Heart right ventricle (tissue), 16 donors: ENCODE measurements at regions not wholly inside any gene's neighbourhood (a gene's known extent, or its start where the extent isn't known, plus 50 kb on each side); places are given as distances from the start of the nearest gene placed in this dataset.

Experiments
- ATAC-seq, 8 donors: fragments of 200-7000 bp; cut with Tn5 transposase; one replicate each; pipeline ENCODE4 v1.9.1; 2020; ENCODE audit warnings: mild to moderate bottlenecking in 8 of 8, moderate library complexity in 8 of 8, moderate number of reproducible peaks in 1 of 8
- DNase-seq, 2 donors: peaks; one replicate each; pipeline ENCODE4 v3.0.0-alpha.2; 2020
- H3K27ac ChIP-seq, 10 donors: fragments of 200-600 bp; sonication (generic) in 2 of 10; one replicate each; pipeline versions ENCODE4 v1.5.0 to v1.8.0; 2020 to 2022; ENCODE audit warnings: mild to moderate bottlenecking in 3 of 10
- H3K27me3 ChIP-seq, 7 donors: fragments of 200-600 bp; one replicate each; pipeline ENCODE4 v1.8.0; 2021 to 2022; ENCODE audit warnings: mild to moderate bottlenecking in 2 of 7
- H3K36me3 ChIP-seq, 9 donors: fragments of 200-600 bp; sonication (generic) in 1 of 9; one replicate each; pipeline versions ENCODE4 v1.5.0 to v1.8.0; 2020 to 2022; ENCODE audit warnings: mild to moderate bottlenecking in 2 of 9
- H3K4me1 ChIP-seq, 9 donors: fragments of 200-600 bp; sonication (generic) in 1 of 9; one replicate each; pipeline versions ENCODE4 v1.5.0 to v1.8.0; 2020 to 2022; ENCODE audit warnings: mild to moderate bottlenecking in 4 of 9
- H3K4me3 ChIP-seq, 10 donors: fragments of 200-600 bp; sonication (generic) in 2 of 10; one replicate each; pipeline versions ENCODE4 v1.5.0 to v1.8.0; 2020 to 2022; ENCODE audit warnings: mild to moderate bottlenecking in 7 of 10, moderate library complexity in 2 of 10
- H3K9me3 ChIP-seq, 11 donors: fragments of 200-600 bp in 10 of 11; sonication (generic) in 2 of 11; one replicate each; pipeline versions ENCODE4 v1.5.0 to v1.8.0; 2013 to 2022; ENCODE audit warnings: mild to moderate bottlenecking in 2 of 11, control low read depth in 1 of 11, moderate library complexity in 1 of 11
- WGBS, 2 donors: extraction: QIAGEN DNeasy Blood & Tissue Kit; methylation state at CpG; one replicate each; pipeline ENCODE4 v1.1.7; 2013; ENCODE audit warnings: inconsistent platforms in 1 of 2; 5-methylcytosine and 5-hydroxymethylcytosine counted together
- intact Hi-C, 10 donors: fragments of 100-400 bp; cut with DNase I; formaldehyde crosslinking; loops; one replicate each; pipeline versions ENCODE4 v1.11.1 to v1.14.2; 2022
- TF ChIP-seq, protein P1 (sequence below), 9 donors: fragments of 200-600 bp; sonication (generic) in 2 of 9; IDR thresholded peaks; one replicate each; pipeline versions ENCODE4 v1.5.0 to v1.8.0; 2021 to 2022; ENCODE audit warnings: antibody characterized with exemption in 9 of 9, mild to moderate bottlenecking in 5 of 9, moderate library complexity in 1 of 9
- donor health status: Arrhythmogenic right ventricular cardiomyopathy.
- donor health status: ischemic (EF 13 %, LVEDD 7.1; RV severe dilation, severe dysfunction).
- donor health status: healthy with polysubstance abuse.
- donor health status: DM: no; HTN: yes; CAD: no.
- donor health status: DM: no; HTN: no; CAD: no.
- donor health status: ischemic (EF 25% LVEDD 6.9; RV normal size, moderate dysfunction).
- donor health status: ischemic (EF 25% LVEDD 5.7; RV mildly dilated, moderate dysfunction).
- donor health status: healthy.
- donor health status: DM: yes; HTN: yes; CAD: no.
- donor health status: Ischemic cardiomyopathy.
- donor health status: ischemic (EF 35%, LVEDD 5.7; RV mildly dilated, moderate dysfunction).
- donor health status: nonischemic (EF 11% LVEDD 7.7; RV severe dilation, severe dysfunction).
- donor health status: DM: yes; HTN: yes; CAD: no.
- donor health status: PGD.
- donor health status: ischemic (EF 29% LVEDD 5.4; RV normal size, mild dysfunction).
- donor health status: nonischemic (EF 23%, LVEDD 6.1; RV moderate dilation, normal function).

- H3K36me3 ChIP-seq, result no peaks in the 10 kb centered on the region
- no peaks in the 10 kb centered on the region for H3K27me3 ChIP-seq
- ATAC-seq (no peak), DNase-seq (no peak)
- peaks cover 0 to 6% (median 0%) of the 10 kb centered on the region in 11 donors for H3K9me3 ChIP-seq
- H3K4me1 ChIP-seq, result no peaks in the 10 kb centered on the region
- TF ChIP-seq, protein P1, sequence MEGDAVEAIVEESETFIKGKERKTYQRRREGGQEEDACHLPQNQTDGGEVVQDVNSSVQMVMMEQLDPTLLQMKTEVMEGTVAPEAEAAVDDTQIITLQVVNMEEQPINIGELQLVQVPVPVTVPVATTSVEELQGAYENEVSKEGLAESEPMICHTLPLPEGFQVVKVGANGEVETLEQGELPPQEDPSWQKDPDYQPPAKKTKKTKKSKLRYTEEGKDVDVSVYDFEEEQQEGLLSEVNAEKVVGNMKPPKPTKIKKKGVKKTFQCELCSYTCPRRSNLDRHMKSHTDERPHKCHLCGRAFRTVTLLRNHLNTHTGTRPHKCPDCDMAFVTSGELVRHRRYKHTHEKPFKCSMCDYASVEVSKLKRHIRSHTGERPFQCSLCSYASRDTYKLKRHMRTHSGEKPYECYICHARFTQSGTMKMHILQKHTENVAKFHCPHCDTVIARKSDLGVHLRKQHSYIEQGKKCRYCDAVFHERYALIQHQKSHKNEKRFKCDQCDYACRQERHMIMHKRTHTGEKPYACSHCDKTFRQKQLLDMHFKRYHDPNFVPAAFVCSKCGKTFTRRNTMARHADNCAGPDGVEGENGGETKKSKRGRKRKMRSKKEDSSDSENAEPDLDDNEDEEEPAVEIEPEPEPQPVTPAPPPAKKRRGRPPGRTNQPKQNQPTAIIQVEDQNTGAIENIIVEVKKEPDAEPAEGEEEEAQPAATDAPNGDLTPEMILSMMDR (IDR thresholded peaks at IDR 0.05), result no peak
- H3K4me3 ChIP-seq, result no peak overlapping the region
- H3K27ac ChIP-seq, result no peak overlapping the region
- intact Hi-C loops, result no loop called here
Measured at GRCh38 chr15:35741881-35742280, 195.9 kb upstream of the DPH6 start.

DNA sequence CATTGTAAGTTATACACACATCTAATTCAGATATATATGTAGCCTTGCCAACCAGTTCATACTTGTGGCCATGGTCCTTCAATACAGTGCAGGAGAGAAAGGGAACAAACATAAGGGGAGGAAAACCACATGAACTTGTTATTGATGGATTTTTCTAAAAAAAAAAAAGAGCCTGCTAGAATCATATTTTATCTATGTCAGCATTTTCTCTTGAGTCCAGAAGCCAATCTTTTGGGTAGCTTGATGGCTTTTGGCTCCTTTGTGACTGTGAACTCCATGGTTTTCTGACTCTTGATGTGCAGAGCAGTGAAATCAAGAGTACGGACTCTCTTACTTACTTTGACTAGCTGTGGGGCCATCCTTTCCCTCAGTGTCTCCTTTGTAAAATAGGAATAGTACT lies 197.4 kb upstream of the DPH6 start:
- Histone ChIP-seq H3K27me3 (no peaks in the 10 kb centered on the region), H3K27ac (no peak overlapping the region), H3K4me1 (no peaks in the 10 kb centered on the region), H3K36me3 (no peaks in the 10 kb centered on the region), H3K9me3 (peaks cover 0 to 4% (median 0%) of the 10 kb centered on the region in 11 donors), H3K4me3 (no peak overlapping the region)
- no peak for ATAC-seq
- intact Hi-C loops, result no loop called here
- TF ChIP-seq, protein P1 (IDR thresholded peaks at IDR 0.05), result no peak
- no peak for DNase-seq
- 95 to 100% methylated on average over 1 of the region's 1 CpG for WGBS, 2 donors

- Histone ChIP-seq H3K4me1 (peaks cover 0 to 1% (median 0%) of the 10 kb centered on the region in 9 donors), H3K27me3 (no peaks in the 10 kb centered on the region), H3K27ac (no peak overlapping the region), H3K36me3 (no peaks in the 10 kb centered on the region), H3K4me3 (no peak overlapping the region), H3K9me3 (peaks cover 0 to 4% (median 0%) of the 10 kb centered on the region in 11 donors)
- DNase-seq (no peak), ATAC-seq (no peak)
- TF ChIP-seq, protein P1 (IDR thresholded peaks at IDR 0.05), result no peak
- intact Hi-C loops, result loop anchor here in 2 of 10 donors (5.0 kb wide), 2 partner anchors 34 to 224 kb away; no protein-coding TSS in a partner anchor
Measured at GRCh38 chr15:35746121-35746520, 200.2 kb upstream of the DPH6 start.

- WGBS, 2 donors, result 97% methylated on average over 5 of the region's 5 CpGs
Measured at GRCh38 chr15:35748105-35748504, 202.1 kb upstream of the DPH6 start.

More at GRCh38 chr15:35748105-35748504, 202.1 kb upstream of the DPH6 start:
- Histone ChIP-seq H3K27ac (no peak overlapping the region), H3K27me3 (no peaks in the 10 kb centered on the region), H3K9me3 (no peaks in the 10 kb centered on the region), H3K4me1 (peaks cover 0 to 12% (median 0%) of the 10 kb centered on the region in 9 donors), H3K4me3 (no peak overlapping the region), H3K36me3 (no peaks in the 10 kb centered on the region)
- intact Hi-C loops, result loop anchor here in 2 of 10 donors (5.0 kb wide), 2 partner anchors 36 to 226 kb away; no protein-coding TSS in a partner anchor
- ATAC-seq (no peak), DNase-seq (no peak)
- TF ChIP-seq, protein P1 (IDR thresholded peaks at IDR 0.05), result no peak
